PC-9 (cell line): ENCODE measurements at regions not wholly inside any gene's neighbourhood (a gene's known extent, or its start where the extent isn't known, plus 50 kb on each side); places are given as distances from the start of the nearest gene placed in this dataset.

Experiments used
- BruUV-seq: library from RNA; stranded (reverse); fragments of 400-500 nt; replicated peaks from 2 replicates; lab custom pipeline; 2021; lab: Mats Ljungman, UMichigan
- CTCF ChIA-PET: fragments of 300-600 bp; sonication (Branson Sonifier 250); formaldehyde crosslinking; loops from one replicate; lab custom pipeline; 2022; ENCODE audit warnings: antibody characterized with exemption; lab: Charles Lee
- POLR2A ChIA-PET: fragments of 300-600 bp; sonication (Branson Sonifier 250); formaldehyde crosslinking; loops from one replicate; lab custom pipeline; 2022; ENCODE audit warnings: antibody characterized with exemption; ENCODE audit not compliant: unreplicated experiment; lab: Charles Lee
- DNase-seq, 2 experiments: peaks; one replicate each; pipeline versions ENCODE4 v3.0.0 to v3.0.0-alpha.2; 2015 to 2022; ENCODE audit warnings: mixed read lengths in 1 of 2
- H2AFZ ChIP-seq: fragments of 200-600 bp; sonication (generic); 2 replicates; pipeline ENCODE4 v1.8.1; 2017; ENCODE audit warnings: antibody characterized with exemption
- H3F3A ChIP-seq: fragments of 200-600 bp; sonication (generic); 2 replicates; pipeline ENCODE4 v1.8.1; 2017; ENCODE audit warnings: antibody characterized with exemption, mild to moderate bottlenecking, low read depth; ENCODE audit not compliant: insufficient read depth
- H3K27ac ChIP-seq: fragments of 200-600 bp; sonication (generic); 2 replicates; pipeline ENCODE4 v1.6.1; 2016; ENCODE audit warnings: mixed run types
- H3K27me3 ChIP-seq: fragments of 200-600 bp; sonication (generic); 2 replicates; pipeline ENCODE4 v1.6.1; 2016; ENCODE audit warnings: low read depth, mixed run types; ENCODE audit not compliant: insufficient read depth
- H3K36me3 ChIP-seq: fragments of 200-600 bp; sonication (generic); 2 replicates; pipeline ENCODE4 v1.6.1; 2016; ENCODE audit warnings: low read depth, mixed run types
- H3K4me1 ChIP-seq: fragments of 200-600 bp; sonication (generic); replicated peaks from 2 replicates; pipeline ENCODE4 v1.6.1; 2016; ENCODE audit warnings: mixed run types; ENCODE audit not compliant: insufficient read depth
- H3K4me2 ChIP-seq: fragments of 200-600 bp; sonication (generic); 2 replicates; pipeline ENCODE4 v1.6.1; 2017; ENCODE audit warnings: mixed run types
- H3K4me3 ChIP-seq: fragments of 200-600 bp; sonication (generic); 2 replicates; pipeline ENCODE4 v1.6.1; 2016; ENCODE audit warnings: mixed run types
- H3K79me2 ChIP-seq: fragments of 200-600 bp; sonication (generic); 2 replicates; pipeline ENCODE4 v1.6.1; 2017; ENCODE audit warnings: low read depth, mixed run types
- H3K9me2 ChIP-seq: fragments of 200-600 bp; sonication (generic); 2 replicates; pipeline ENCODE4 v1.8.1; 2017; ENCODE audit warnings: mild to moderate bottlenecking; ENCODE audit not compliant: insufficient read depth
- H3K9me3 ChIP-seq: fragments of 200-600 bp; sonication (generic); 2 replicates; pipeline ENCODE4 v1.8.1; 2016; ENCODE audit warnings: low read depth; ENCODE audit not compliant: insufficient read depth
- H4K20me1 ChIP-seq: fragments of 200-600 bp; sonication (generic); 2 replicates; pipeline ENCODE4 v1.8.1; 2017; ENCODE audit not compliant: insufficient read depth
- CTCF ChIP-seq: fragments of 200-600 bp; sonication (generic); conservative IDR thresholded peaks from 2 replicates; pipeline ENCODE4 v1.6.1; 2017; ENCODE audit warnings: mixed run types, antibody characterized with exemption, mild to moderate bottlenecking, moderate library complexity
- EZH2 ChIP-seq: fragments of 200-600 bp; sonication (generic); IDR thresholded peaks from 2 replicates; pipeline ENCODE4 v1.8.0; 2017; ENCODE audit warnings: antibody characterized with exemption, low read depth
- intact Hi-C: fragments of 100-400 bp; cut with micrococcal nuclease; formaldehyde crosslinking; loops from one replicate; pipeline ENCODE4 v1.10.0; 2022; ENCODE audit not compliant: unreplicated experiment

DNA sequence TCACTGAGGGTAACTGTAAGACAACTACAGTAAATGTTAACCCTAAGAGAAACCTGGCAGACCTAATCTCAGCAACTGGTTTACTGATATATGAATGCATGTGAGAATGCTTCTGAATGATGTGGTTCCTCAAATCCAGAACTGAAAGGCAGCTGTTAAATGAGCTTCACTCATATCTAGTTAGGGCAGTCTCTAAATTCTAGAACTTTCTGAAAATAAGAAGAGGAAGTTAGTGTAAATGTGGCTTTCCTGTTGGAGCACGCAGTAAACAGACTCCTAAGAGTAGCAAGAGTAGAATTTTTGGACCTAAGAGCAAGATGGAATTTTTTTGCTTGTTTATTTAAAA is 117.9 kb upstream of the KCNN2 start:
- Histone ChIP-seq H4K20me1 (no peaks in the 10 kb centered on the region), H3K27ac (no peak overlapping the region), H2AFZ (no peak overlapping the region), H3K79me2 (no peaks in the 10 kb centered on the region), H3K4me1 (no peaks in the 10 kb centered on the region), H3K27me3 (no peaks in the 10 kb centered on the region), H3K4me2 (no peak overlapping the region), H3K36me3 (no peaks in the 10 kb centered on the region), H3F3A (no peaks in the 10 kb centered on the region), H3K9me2 (no peaks in the 10 kb centered on the region; the same call in 1 of the 2 replicates), H3K4me3 (no peak overlapping the region), H3K9me3 (no peaks in the 10 kb centered on the region)
- POLR2A ChIA-PET: interaction anchor here (0.5 kb wide), 1 partner anchor 86 kb away, joined by 3 read pairs; no protein-coding TSS in a partner anchor
- intact Hi-C loops: no loop called here
- CTCF ChIA-PET: no interaction called here
- no TSS peak for BruUV-seq
- TF ChIP-seq CTCF: no peak
- no peak for TF ChIP-seq EZH2
- DNase-seq: no peak

- Histone ChIP-seq H3K4me2 (no peak overlapping the region), H3K27ac (no peak overlapping the region), H3K36me3 (no peaks in the 10 kb centered on the region), H3K4me3 (no peak overlapping the region), H2AFZ (no peak overlapping the region), H3K79me2 (no peaks in the 10 kb centered on the region), H3K9me2 (no peaks in the 10 kb centered on the region), H3F3A (no peaks in the 10 kb centered on the region), H4K20me1 (no peaks in the 10 kb centered on the region), H3K9me3 (no peaks in the 10 kb centered on the region), H3K27me3 (no peaks in the 10 kb centered on the region), H3K4me1 (no peaks in the 10 kb centered on the region)
- POLR2A ChIA-PET: no interaction called here
- no TSS peak for BruUV-seq
- CTCF ChIA-PET: no interaction called here
- no peak for DNase-seq
- intact Hi-C loops: no loop called here
- TF ChIP-seq EZH2: no peak
- TF ChIP-seq CTCF: no peak
These were observed 112.0 kb upstream of the KCNN2 start for GRCh38 chr5:114249823-114250222.

- intact Hi-C loops: no loop called here
- no TSS peak for BruUV-seq
- CTCF ChIA-PET: no interaction called here
These were observed 111.3 kb upstream of the KCNN2 start for GRCh38 chr5:114250536-114250935.

More at GRCh38 chr5:114250536-114250935, 111.3 kb upstream of the KCNN2 start:
- Histone ChIP-seq H4K20me1 (no peaks in the 10 kb centered on the region), H3K27ac (no peak overlapping the region), H3K4me3 (no peak overlapping the region), H3K4me1 (no peaks in the 10 kb centered on the region), H3K9me3 (no peaks in the 10 kb centered on the region), H3K4me2 (no peak overlapping the region), H3F3A (no peaks in the 10 kb centered on the region), H2AFZ (no peak overlapping the region), H3K79me2 (no peaks in the 10 kb centered on the region), H3K36me3 (no peaks in the 10 kb centered on the region), H3K9me2 (no peaks in the 10 kb centered on the region), H3K27me3 (no peaks in the 10 kb centered on the region)
- TF ChIP-seq EZH2 (no peak), CTCF (no peak)
- DNase-seq: no peak
- POLR2A ChIA-PET: no interaction called here
